GM19193 (cell line): ENCODE measurements at regions not wholly inside any gene's neighbourhood (a gene's known extent, or its start where the extent isn't known, plus 50 kb on each side); places are given as distances from the start of the nearest gene placed in this dataset.

Experiments used
- POLR2A ChIP-seq: IDR thresholded peaks from 4 replicates; pipeline ENCODE4 v1.6.1; 2011; ENCODE audit not compliant: insufficient read depth, insufficient read length; ENCODE audit errors: extremely low read depth

- no peak for TF ChIP-seq POLR2A
Observed at GRCh38 chr3:116767726-116768125, 58.1 kb downstream of the TUSC7 start.

GRCh38 chr3:116770815-116771450 lies 61.4 kb downstream of the TUSC7 start:
- no peak for TF ChIP-seq POLR2A

- no peak for TF ChIP-seq POLR2A
Observed at GRCh38 chr3:116776880-116777785, 67.6 kb downstream of the TUSC7 start.

GRCh38 chr3:116785226-116785625 lies 75.6 kb downstream of the TUSC7 start:
- TF ChIP-seq POLR2A: no peak

- TF ChIP-seq POLR2A: no peak
Observed at GRCh38 chr3:116802651-116803050, 93.1 kb downstream of the TUSC7 start.

- no peak for TF ChIP-seq POLR2A
Observed at GRCh38 chr3:116806351-116806750, 96.8 kb downstream of the TUSC7 start.

GRCh38 chr3:116808725-116809124 lies 99.1 kb downstream of the TUSC7 start:
- TF ChIP-seq POLR2A: no peak

GRCh38 chr3:116809208-116809607 lies 99.6 kb downstream of the TUSC7 start:
- TF ChIP-seq POLR2A: no peak

- no peak for TF ChIP-seq POLR2A
Observed at GRCh38 chr3:116811754-116812153, 102.2 kb downstream of the TUSC7 start.

GRCh38 chr3:116812949-116813348 lies 103.4 kb downstream of the TUSC7 start:
- no peak for TF ChIP-seq POLR2A

GRCh38 chr3:116815321-116815720 lies 105.7 kb downstream of the TUSC7 start:
- no peak for TF ChIP-seq POLR2A

- TF ChIP-seq POLR2A: no peak
Observed at GRCh38 chr3:116815831-116816588, 106.4 kb downstream of the TUSC7 start.

- no peak for TF ChIP-seq POLR2A
Observed at GRCh38 chr3:116821371-116821770, 111.8 kb downstream of the TUSC7 start.

GRCh38 chr3:116824208-116824607 lies 114.6 kb downstream of the TUSC7 start:
- TF ChIP-seq POLR2A: no peak

- no peak for TF ChIP-seq POLR2A
Observed at GRCh38 chr3:116833202-116833601, 123.6 kb downstream of the TUSC7 start.
